K562 (cell line): ENCODE measurements at regions not wholly inside any gene's neighbourhood (a gene's known extent, or its start where the extent isn't known, plus 50 kb on each side); places are given as distances from the start of the nearest gene placed in this dataset.

ENCODE experiments used
- BCOR ChIP-seq: fragments of 450-650 bp; IDR thresholded peaks from 2 replicates; pipeline ENCODE4 v1.6.1; 2016
- CBX1 ChIP-seq: sonication (generic); IDR thresholded peaks from 2 replicates; pipeline ENCODE4 v1.6.1; 2016; ENCODE audit warnings: antibody characterized with exemption, low read depth, mild to moderate bottlenecking
- CEBPG ChIP-seq, 3 experiments: fragments of 200-800 bp in 1 of 3; sonication (Bioruptor generic) in 1 of 3; sonication (generic) in 1 of 3; formaldehyde crosslinking in 1 of 3; IDR thresholded peaks in 2 of 3; conservative IDR thresholded peaks in 1 of 3; 2 replicates each; pipeline versions ENCODE4 v1.6.1 to v1.8.0; 2016 to 2022; ENCODE audit warnings: missing compliant biosample characterization in 2 of 3, missing genetic modification characterization in 2 of 3, mild to moderate bottlenecking in 1 of 3, missing genetic modification reagents in 1 of 3
- CHD4 ChIP-seq: fragments of 200-600 bp; sonication (generic); IDR thresholded peaks from 3 replicates; pipeline ENCODE4 v1.6.1; 2012; ENCODE audit warnings: low read depth, mild to moderate bottlenecking, mixed read lengths, low read length, inconsistent platforms; ENCODE audit not compliant: insufficient read depth, insufficient replicate concordance, poor library complexity, severe bottlenecking
- L3MBTL2 ChIP-seq: fragments of 450-650 bp; IDR thresholded peaks from 2 replicates; pipeline ENCODE4 v1.6.1; 2016; ENCODE audit warnings: mild to moderate bottlenecking, moderate library complexity
- POLR2A ChIP-seq: fragments of 450-650 bp; conservative IDR thresholded peaks from 2 replicates; pipeline ENCODE4 v1.6.1; 2016
- POLR2G ChIP-seq: fragments of 200-400 bp; formaldehyde crosslinking; IDR thresholded peaks from 2 replicates; pipeline ENCODE4 v1.6.1; 2017; ENCODE audit warnings: low read depth, mild to moderate bottlenecking, antibody characterized with exemption, low read length, moderate library complexity
- RBM14 ChIP-seq: fragments of 200-400 bp; formaldehyde crosslinking; IDR thresholded peaks from 2 replicates; pipeline ENCODE4 v1.6.1; 2018; ENCODE audit warnings: low read depth, mild to moderate bottlenecking, low read length, moderate library complexity, borderline replicate concordance; ENCODE audit not compliant: insufficient read depth
- SMAD2 ChIP-seq: fragments of 150-350 bp; IDR thresholded peaks from 2 replicates; pipeline ENCODE4 v1.6.1; 2014; ENCODE audit warnings: low read depth, mild to moderate bottlenecking, low read length
- ZKSCAN8 ChIP-seq: fragments of 200-800 bp; sonication (Bioruptor generic); IDR thresholded peaks from 2 replicates; pipeline ENCODE4 v1.6.1; 2016; ENCODE audit warnings: missing genetic modification characterization, missing compliant biosample characterization
- TF ChIP-seq, protein P1 (sequence below), 2 experiments: fragments of 450-650 bp in 1 of 2; sonication (generic) in 1 of 2; formaldehyde crosslinking in 1 of 2; IDR thresholded peaks; 2 replicates each; pipeline versions ENCODE4 v1.7.1 to v1.9.0; 2016 to 2022; ENCODE audit warnings: inconsistent platforms in 1 of 2, mild to moderate bottlenecking in 1 of 2, missing genetic modification reagents in 1 of 2
- TF ChIP-seq, protein P2 (sequence below): sonication (generic); formaldehyde crosslinking; IDR thresholded peaks from 2 replicates; pipeline ENCODE4 v1.5.0; 2020; ENCODE audit warnings: missing genetic modification reagents
- TF ChIP-seq, protein P3 (sequence below): sonication (generic); formaldehyde crosslinking; IDR thresholded peaks from 2 replicates; pipeline ENCODE4 v1.8.1; 2023; ENCODE audit warnings: mild to moderate bottlenecking, missing genetic modification reagents

DNA sequence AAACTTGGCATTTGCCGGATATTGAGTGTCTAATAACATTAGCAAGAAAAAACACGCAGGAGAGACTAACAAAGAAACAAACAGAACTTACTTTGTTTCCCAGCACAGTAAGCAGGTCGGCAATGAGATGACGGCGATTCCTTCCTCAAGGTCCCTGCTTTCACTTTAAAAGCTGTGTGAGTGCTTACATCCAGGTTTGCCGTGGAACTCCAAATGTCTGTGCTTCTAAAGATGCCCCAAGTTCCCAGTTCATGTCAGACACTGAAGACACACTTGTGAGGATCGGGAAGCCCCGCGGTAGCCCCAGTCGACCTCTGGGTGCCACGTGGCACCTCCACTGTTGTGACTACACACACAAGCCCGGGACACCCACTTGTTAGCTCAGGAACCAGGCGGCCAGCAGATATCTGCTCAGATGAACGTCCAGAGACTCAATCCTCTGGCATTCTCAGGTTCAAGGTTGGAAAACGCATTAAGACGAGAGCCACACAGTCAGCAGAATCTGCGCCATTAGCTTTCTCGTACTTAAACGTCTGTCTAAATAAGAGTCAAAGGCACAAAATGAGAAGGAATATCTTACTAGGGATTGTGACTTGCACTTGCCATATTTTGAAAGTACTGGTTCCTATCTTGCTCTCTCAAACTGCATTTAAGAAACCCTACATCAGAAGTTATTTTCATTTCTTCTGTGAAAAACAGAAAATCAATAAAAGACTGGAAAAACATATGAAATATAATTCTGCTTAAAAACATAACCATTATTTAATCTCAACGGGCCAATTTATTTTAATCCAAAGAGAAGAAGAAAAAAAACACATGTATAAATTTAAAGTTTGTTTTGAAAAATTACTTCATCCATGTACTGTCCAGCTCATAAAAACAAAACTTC, 207.6 kb upstream of the KLF14 start (continued):
- TF ChIP-seq, protein P1, sequence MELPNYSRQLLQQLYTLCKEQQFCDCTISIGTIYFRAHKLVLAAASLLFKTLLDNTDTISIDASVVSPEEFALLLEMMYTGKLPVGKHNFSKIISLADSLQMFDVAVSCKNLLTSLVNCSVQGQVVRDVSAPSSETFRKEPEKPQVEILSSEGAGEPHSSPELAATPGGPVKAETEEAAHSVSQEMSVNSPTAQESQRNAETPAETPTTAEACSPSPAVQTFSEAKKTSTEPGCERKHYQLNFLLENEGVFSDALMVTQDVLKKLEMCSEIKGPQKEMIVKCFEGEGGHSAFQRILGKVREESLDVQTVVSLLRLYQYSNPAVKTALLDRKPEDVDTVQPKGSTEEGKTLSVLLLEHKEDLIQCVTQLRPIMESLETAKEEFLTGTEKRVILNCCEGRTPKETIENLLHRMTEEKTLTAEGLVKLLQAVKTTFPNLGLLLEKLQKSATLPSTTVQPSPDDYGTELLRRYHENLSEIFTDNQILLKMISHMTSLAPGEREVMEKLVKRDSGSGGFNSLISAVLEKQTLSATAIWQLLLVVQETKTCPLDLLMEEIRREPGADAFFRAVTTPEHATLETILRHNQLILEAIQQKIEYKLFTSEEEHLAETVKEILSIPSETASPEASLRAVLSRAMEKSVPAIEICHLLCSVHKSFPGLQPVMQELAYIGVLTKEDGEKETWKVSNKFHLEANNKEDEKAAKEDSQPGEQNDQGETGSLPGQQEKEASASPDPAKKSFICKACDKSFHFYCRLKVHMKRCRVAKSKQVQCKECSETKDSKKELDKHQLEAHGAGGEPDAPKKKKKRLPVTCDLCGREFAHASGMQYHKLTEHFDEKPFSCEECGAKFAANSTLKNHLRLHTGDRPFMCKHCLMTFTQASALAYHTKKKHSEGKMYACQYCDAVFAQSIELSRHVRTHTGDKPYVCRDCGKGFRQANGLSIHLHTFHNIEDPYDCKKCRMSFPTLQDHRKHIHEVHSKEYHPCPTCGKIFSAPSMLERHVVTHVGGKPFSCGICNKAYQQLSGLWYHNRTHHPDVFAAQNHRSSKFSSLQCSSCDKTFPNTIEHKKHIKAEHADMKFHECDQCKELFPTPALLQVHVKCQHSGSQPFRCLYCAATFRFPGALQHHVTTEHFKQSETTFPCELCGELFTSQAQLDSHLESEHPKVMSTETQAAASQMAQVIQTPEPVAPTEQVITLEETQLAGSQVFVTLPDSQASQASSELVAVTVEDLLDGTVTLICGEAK (IDR thresholded peaks at IDR 0.05): 0 out of 2 replicates have a peak, but pooled peaks have one; percentile 6
- TF ChIP-seq, protein P1 (CRISPR knock-in tag; IDR thresholded peaks at IDR 0.05): no peak
- TF ChIP-seq L3MBTL2 (peak; percentile 85), CEBPG (CRISPR knock-in tag; IDR thresholded peaks at IDR 0.05) (no peak), CEBPG (tag; conservative IDR thresholded peaks at IDR 0.05 in 1 of 2, IDR thresholded peaks at IDR 0.05 in 1 of 2) (peak in 1 of 2 experiments; percentile 21; a peak in 1 of 4 replicates), BCOR (peak; percentile 39; the same call in 1 of the 2 replicates), POLR2G (peak; percentile 65), CBX1 (peak; percentile 60; the same call in 1 of the 2 replicates), SMAD2 (no peak), POLR2A (peak; percentile 82), CHD4 (peak; percentile 44), RBM14 (no peak), ZKSCAN8 (CRISPR knock-in tag) (peak; percentile 19; the same call in 1 of the 2 replicates)
- TF ChIP-seq, protein P2, sequence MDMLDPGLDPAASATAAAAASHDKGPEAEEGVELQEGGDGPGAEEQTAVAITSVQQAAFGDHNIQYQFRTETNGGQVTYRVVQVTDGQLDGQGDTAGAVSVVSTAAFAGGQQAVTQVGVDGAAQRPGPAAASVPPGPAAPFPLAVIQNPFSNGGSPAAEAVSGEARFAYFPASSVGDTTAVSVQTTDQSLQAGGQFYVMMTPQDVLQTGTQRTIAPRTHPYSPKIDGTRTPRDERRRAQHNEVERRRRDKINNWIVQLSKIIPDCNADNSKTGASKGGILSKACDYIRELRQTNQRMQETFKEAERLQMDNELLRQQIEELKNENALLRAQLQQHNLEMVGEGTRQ: peak; percentile 43; the same call in 1 of the 2 replicates
- TF ChIP-seq, protein P3, sequence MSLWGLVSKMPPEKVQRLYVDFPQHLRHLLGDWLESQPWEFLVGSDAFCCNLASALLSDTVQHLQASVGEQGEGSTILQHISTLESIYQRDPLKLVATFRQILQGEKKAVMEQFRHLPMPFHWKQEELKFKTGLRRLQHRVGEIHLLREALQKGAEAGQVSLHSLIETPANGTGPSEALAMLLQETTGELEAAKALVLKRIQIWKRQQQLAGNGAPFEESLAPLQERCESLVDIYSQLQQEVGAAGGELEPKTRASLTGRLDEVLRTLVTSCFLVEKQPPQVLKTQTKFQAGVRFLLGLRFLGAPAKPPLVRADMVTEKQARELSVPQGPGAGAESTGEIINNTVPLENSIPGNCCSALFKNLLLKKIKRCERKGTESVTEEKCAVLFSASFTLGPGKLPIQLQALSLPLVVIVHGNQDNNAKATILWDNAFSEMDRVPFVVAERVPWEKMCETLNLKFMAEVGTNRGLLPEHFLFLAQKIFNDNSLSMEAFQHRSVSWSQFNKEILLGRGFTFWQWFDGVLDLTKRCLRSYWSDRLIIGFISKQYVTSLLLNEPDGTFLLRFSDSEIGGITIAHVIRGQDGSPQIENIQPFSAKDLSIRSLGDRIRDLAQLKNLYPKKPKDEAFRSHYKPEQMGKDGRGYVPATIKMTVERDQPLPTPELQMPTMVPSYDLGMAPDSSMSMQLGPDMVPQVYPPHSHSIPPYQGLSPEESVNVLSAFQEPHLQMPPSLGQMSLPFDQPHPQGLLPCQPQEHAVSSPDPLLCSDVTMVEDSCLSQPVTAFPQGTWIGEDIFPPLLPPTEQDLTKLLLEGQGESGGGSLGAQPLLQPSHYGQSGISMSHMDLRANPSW (CRISPR knock-in tag): peak; percentile 60; the same call in 1 of the 2 replicates
